ENCODE measurements at regions not wholly inside any gene's neighbourhood (a gene's known extent, or its start where the extent isn't known, plus 50 kb on each side); places are given as distances from the start of the nearest gene placed in this dataset.

GRCh38 chr2:239461291-239462190, 60.7 kb upstream of the HDAC4 start:
- no peak for DNase-seq

GRCh38 chr2:239460780-239461179, 60.0 kb upstream of the HDAC4 start:
- no peak for DNase-seq

GRCh38 chr2:239459606-239460005, 58.8 kb upstream of the HDAC4 start:
- no peak for DNase-seq

- DNase-seq: no peak
These were observed 58.2 kb upstream of the HDAC4 start for GRCh38 chr2:239459056-239459455.

GRCh38 chr2:239457586-239458445, 57.0 kb upstream of the HDAC4 start:
- no peak for DNase-seq

GRCh38 chr2:239456940-239457339, 56.1 kb upstream of the HDAC4 start:
- DNase-seq: no peak

- DNase-seq: no peak
These were observed 54.8 kb upstream of the HDAC4 start for GRCh38 chr2:239455436-239456203.

GRCh38 chr2:239454507-239454906, 53.7 kb upstream of the HDAC4 start:
- DNase-seq: no peak

All from hippocampal formation (tissue), 2 donors.